Retinal pigment epithelial cell (primary cell): ENCODE measurements at regions not wholly inside any gene's neighbourhood (a gene's known extent, or its start where the extent isn't known, plus 50 kb on each side); places are given as distances from the start of the nearest gene placed in this dataset.

Experiments used
- DNase-seq: peaks from one replicate; pipeline ENCODE4 v3.0.0-alpha.2; 2010; ENCODE audit warnings: low read depth
- H3K4me3 ChIP-seq: 2 replicates; pipeline ENCODE4 v1.5.1; 2011; ENCODE audit warnings: mild to moderate bottlenecking, low read length, control low read depth, moderate library complexity
- CTCF ChIP-seq: conservative IDR thresholded peaks from 2 replicates; pipeline ENCODE4 v1.5.1; 2011; ENCODE audit warnings: low read depth, low read length, control low read depth, inconsistent platforms

- no peak for DNase-seq
- no peak overlapping the region for H3K4me3 ChIP-seq
- no peak for TF ChIP-seq CTCF
Observed at GRCh38 chr12:83818881-83819280, 1093.7 kb downstream of the SLC6A15 start.

GRCh38 chr12:83817730-83818129 is 1094.9 kb downstream of the SLC6A15 start:
- DNase-seq, result no peak

GRCh38 chr12:83808591-83808990 is 1104.0 kb downstream of the SLC6A15 start:
- DNase-seq, result no peak
- no peak for TF ChIP-seq CTCF

More at GRCh38 chr12:83817730-83818129, 1094.9 kb downstream of the SLC6A15 start:
- H3K4me3 ChIP-seq, result no peak overlapping the region
- TF ChIP-seq CTCF, result no peak

GRCh38 chr12:83807871-83808270 is 1104.7 kb downstream of the SLC6A15 start:
- TF ChIP-seq CTCF, result no peak
- DNase-seq, result no peak
- H3K4me3 ChIP-seq, result no peak overlapping the region

More at GRCh38 chr12:83808591-83808990, 1104.0 kb downstream of the SLC6A15 start:
- no peak overlapping the region for H3K4me3 ChIP-seq

- H3K4me3 ChIP-seq, result no peak overlapping the region
- DNase-seq, result no peak
- no peak for TF ChIP-seq CTCF
Observed at GRCh38 chr12:83805873-83806272, 1106.7 kb downstream of the SLC6A15 start.

- no peak overlapping the region for H3K4me3 ChIP-seq
- TF ChIP-seq CTCF, result no peak
- DNase-seq, result no peak
Observed at GRCh38 chr12:83805156-83805772, 1107.3 kb downstream of the SLC6A15 start.

- H3K4me3 ChIP-seq, result no peak overlapping the region
- DNase-seq, result no peak
- no peak for TF ChIP-seq CTCF
Observed at GRCh38 chr12:83801972-83802371, 1110.6 kb downstream of the SLC6A15 start.
